HCT116 (cell line): ENCODE measurements at regions not wholly inside any gene's neighbourhood (a gene's known extent, or its start where the extent isn't known, plus 50 kb on each side); places are given as distances from the start of the nearest gene placed in this dataset.

Experiments used
- ATAC-seq: fragments of 200-7000 bp; cut with Tn5 transposase; 2 replicates; pipeline ENCODE4 v1.9.1; 2020; ENCODE audit warnings: mild to moderate bottlenecking, moderate library complexity
- BruUV-seq: library from RNA; stranded (reverse); fragments of 400-500 nt; replicated peaks from 2 replicates; lab custom pipeline; 2021; lab: Mats Ljungman, UMichigan
- CTCF ChIA-PET: fragments of 300-600 bp; sonication (Branson Sonifier 250); formaldehyde crosslinking; loops from one replicate; lab custom pipeline; 2021; ENCODE audit warnings: antibody characterized with exemption; lab: Charles Lee
- POLR2A ChIA-PET: fragments of 300-600, 350-600 bp; sonication (Branson Sonifier 250); formaldehyde crosslinking; loops from one replicate; lab custom pipeline; 2021; ENCODE audit warnings: antibody characterized with exemption; lab: Charles Lee
- RAD21 ChIA-PET, 2 experiments: fragments of 300-600 bp; sonication (Branson Sonifier 250); formaldehyde crosslinking; loops; one replicate each; lab custom pipeline; 2023; ENCODE audit warnings: low total read pairs in 2 of 2; ENCODE audit not compliant: uncharacterized antibody in 2 of 2, unreplicated experiment in 2 of 2, low non-redundant PET in 1 of 2; lab: Charles Lee
- DNase-seq: peaks from one replicate; pipeline ENCODE4 v3.0.0-alpha.2; 2010; ENCODE audit warnings: low read depth, low spot score
- H2AFZ ChIP-seq: fragments of 200-600 bp; shearing (Covaris generic), sonication (generic); 2 replicates; pipeline ENCODE4 v1.6.1; 2017; ENCODE audit warnings: low read depth, mixed run types, mixed read lengths, antibody characterized with exemption, low read length; ENCODE audit not compliant: poor library complexity, severe bottlenecking
- H3K27ac ChIP-seq: 2 replicates; pipeline ENCODE4 v1.5.1; 2012; ENCODE audit warnings: low read depth, low read length
- H3K27me3 ChIP-seq: fragments of 200-600 bp; sonication (generic); 2 replicates; pipeline ENCODE4 v1.6.1; 2016; ENCODE audit warnings: mixed run types, low read length, mixed read lengths; ENCODE audit not compliant: insufficient read depth
- H3K36me3 ChIP-seq, 2 experiments: fragments of 200-500 bp in 1 of 2; fragments of 200-600 bp in 1 of 2; sonication (Bioruptor generic) in 1 of 2; sonication (generic) in 1 of 2; 2 replicates each; pipeline versions ENCODE4 v1.5.1 to v1.6.1; 2014 to 2016; ENCODE audit warnings: low read length in 2 of 2, inconsistent platforms in 1 of 2, mixed read lengths in 1 of 2, mixed run types in 1 of 2; ENCODE audit not compliant: insufficient read depth in 2 of 2, control insufficient read depth in 1 of 2
- H3K4me1 ChIP-seq, 2 experiments: fragments of 200-600 bp in 1 of 2; sonication (generic) in 1 of 2; 2 replicates each; pipeline versions ENCODE4 v1.5.1 to v1.6.1; 2012 to 2017; ENCODE audit warnings: low read length in 2 of 2, inconsistent platforms in 1 of 2, mild to moderate bottlenecking in 1 of 2, mixed read lengths in 1 of 2, mixed run types in 1 of 2, moderate library complexity in 1 of 2; ENCODE audit not compliant: insufficient read depth in 2 of 2, control insufficient read depth in 1 of 2
- H3K4me2 ChIP-seq: fragments of 200-600 bp; sonication (generic); 2 replicates; pipeline ENCODE4 v1.6.1; 2017; ENCODE audit warnings: mixed run types, low read length, mixed read lengths
- H3K4me3 ChIP-seq, 2 experiments: fragments of 200-600 bp in 1 of 2; sonication (generic) in 1 of 2; replicated peaks in 1 of 2; 2 replicates each; pipeline ENCODE4 v1.5.1; 2011 to 2016; ENCODE audit warnings: low read length in 2 of 2, control low read depth in 1 of 2, low read depth in 1 of 2, mild to moderate bottlenecking in 1 of 2, mixed read lengths in 1 of 2, mixed run types in 1 of 2
- H3K79me2 ChIP-seq: fragments of 200-600 bp; sonication (generic); 2 replicates; pipeline ENCODE4 v1.6.1; 2017; ENCODE audit warnings: mild to moderate bottlenecking, mixed run types, low read length, moderate library complexity, mixed read lengths; ENCODE audit not compliant: insufficient read depth
- H3K9ac ChIP-seq: fragments of 200-600 bp; sonication (generic); 2 replicates; pipeline ENCODE4 v1.6.1; 2016; ENCODE audit warnings: low read length, mixed read lengths
- H3K9me2 ChIP-seq: fragments of 200-600 bp; sonication (generic), shearing (Covaris generic); 2 replicates; pipeline ENCODE4 v1.6.1; 2017; ENCODE audit warnings: mixed run types, mild to moderate bottlenecking, moderate library complexity; ENCODE audit not compliant: insufficient read depth
- H3K9me3 ChIP-seq, 2 experiments: fragments of 200-500 bp in 1 of 2; fragments of 200-600 bp in 1 of 2; sonication (Bioruptor generic) in 1 of 2; sonication (generic) in 1 of 2; 2 replicates each; pipeline ENCODE4 v1.6.1; 2014 to 2017; ENCODE audit warnings: low read length in 2 of 2, mixed read lengths in 2 of 2, inconsistent platforms in 1 of 2, low read depth in 1 of 2, mild to moderate bottlenecking in 1 of 2, mixed run types in 1 of 2, moderate library complexity in 1 of 2; ENCODE audit not compliant: control insufficient read depth in 1 of 2, insufficient read depth in 1 of 2
- H4K20me1 ChIP-seq: fragments of 200-600 bp; sonication (generic), shearing (Covaris generic); 2 replicates; pipeline ENCODE4 v1.6.1; 2017; ENCODE audit warnings: mixed run types, mild to moderate bottlenecking, moderate library complexity; ENCODE audit not compliant: insufficient read depth
- ATF3 ChIP-seq: IDR thresholded peaks from 2 replicates; pipeline ENCODE4 v1.6.1; 2012
- CBX3 ChIP-seq: IDR thresholded peaks from 2 replicates; pipeline ENCODE4 v1.6.1; 2012; ENCODE audit warnings: low read depth
- EGR1 ChIP-seq: IDR thresholded peaks from 2 replicates; pipeline ENCODE4 v1.6.1; 2012; ENCODE audit warnings: low read depth
- EZH2 ChIP-seq: fragments of 200-600 bp; sonication (generic); IDR thresholded peaks from 2 replicates; pipeline ENCODE4 v1.6.1; 2017; ENCODE audit warnings: antibody characterized with exemption, mixed run types
- EZH2phosphoT487 ChIP-seq: fragments of 200-600 bp; IDR thresholded peaks from 2 replicates; pipeline ENCODE4 v1.6.1; 2018; ENCODE audit warnings: antibody characterized with exemption, borderline replicate concordance
- FOSL1 ChIP-seq: IDR thresholded peaks from 2 replicates; pipeline ENCODE4 v1.6.1; 2012; ENCODE audit warnings: low read depth
- POLR2A ChIP-seq: IDR thresholded peaks from 2 replicates; pipeline ENCODE4 v1.7.0; 2011; ENCODE audit warnings: borderline replicate concordance; ENCODE audit not compliant: insufficient read depth, insufficient read length; ENCODE audit errors: extremely low read depth
- POLR2AphosphoS5 ChIP-seq: IDR thresholded peaks from 2 replicates; pipeline ENCODE4 v1.6.1; 2011; ENCODE audit warnings: mild to moderate bottlenecking, low read depth, low read length, moderate library complexity
- REST ChIP-seq: IDR thresholded peaks from 2 replicates; pipeline ENCODE4 v1.6.1; 2012; ENCODE audit warnings: low read depth
- SIN3A ChIP-seq: IDR thresholded peaks from 2 replicates; pipeline ENCODE4 v1.6.1; 2012; ENCODE audit warnings: low read depth
- SP1 ChIP-seq: IDR thresholded peaks from 2 replicates; pipeline ENCODE4 v1.6.1; 2012; ENCODE audit warnings: low read depth
- SRF ChIP-seq: IDR thresholded peaks from 2 replicates; pipeline ENCODE4 v1.6.1; 2012; ENCODE audit warnings: low read depth
- ZFX ChIP-seq: fragments of 450-650 bp; IDR thresholded peaks from 2 replicates; pipeline ENCODE4 v1.6.1; 2017
- ZNF274 ChIP-seq: fragments of 200-500 bp; sonication (Bioruptor generic); IDR thresholded peaks from 2 replicates; pipeline ENCODE4 v1.6.1; 2014; ENCODE audit warnings: mild to moderate bottlenecking, low read depth, low read length, inconsistent platforms
- intact Hi-C: fragments of 100-400 bp; cut with micrococcal nuclease; formaldehyde crosslinking; loops from 2 replicates; pipeline ENCODE4 v1.10.0; 2022
- TF ChIP-seq, protein P1 (sequence below): IDR thresholded peaks from 2 replicates; pipeline ENCODE4 v1.6.1; 2012
- TF ChIP-seq, protein P2 (sequence below): IDR thresholded peaks from 2 replicates; pipeline ENCODE4 v1.6.1; 2011; ENCODE audit warnings: mild to moderate bottlenecking, low read length, moderate library complexity; ENCODE audit not compliant: insufficient replicate concordance; ENCODE audit errors: extremely low read depth

DNA sequence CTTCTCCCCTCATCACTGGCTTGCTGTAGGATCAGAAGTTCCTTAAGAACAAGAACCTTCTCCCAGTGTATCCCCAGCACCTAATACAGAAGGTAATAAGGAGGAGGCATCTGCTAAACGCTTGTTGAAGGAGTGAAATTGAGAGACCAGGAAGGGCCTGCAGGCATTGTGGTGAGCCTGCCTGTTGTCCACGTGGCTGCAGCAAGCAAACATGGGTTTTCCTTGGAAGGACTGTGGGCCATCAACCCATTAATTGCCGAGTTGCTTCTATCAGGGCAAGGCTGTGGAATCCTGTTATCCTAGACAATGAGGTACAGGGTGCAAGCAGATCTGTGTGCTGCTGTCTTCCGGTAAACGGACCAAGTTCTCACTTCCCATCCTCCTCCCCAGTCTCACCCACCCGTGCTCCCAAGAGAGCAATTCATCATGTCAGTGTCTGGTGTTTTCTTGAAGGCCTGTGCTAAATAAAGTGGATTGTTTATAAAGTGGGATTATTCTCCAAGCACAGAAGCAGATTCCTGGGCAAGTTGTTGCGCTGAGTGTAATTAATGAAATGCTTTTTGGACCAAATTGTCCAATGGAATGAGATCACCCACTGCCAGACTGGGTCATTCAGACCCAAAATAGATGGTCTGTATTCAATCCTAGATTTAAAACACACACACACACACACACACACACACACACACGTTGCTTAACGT is 164.6 kb upstream of the CDYL start:
- H3K9me2 ChIP-seq = no peaks in the 10 kb centered on the region
- intact Hi-C loops = no loop called here
- RAD21 ChIA-PET = no interaction called here
- no TSS peak for BruUV-seq
- DNase-seq (no peak), ATAC-seq (no peak)
- no peak overlapping the region for H3K9ac ChIP-seq
- peaks cover 22% of the 10 kb centered on the region; the same call in 1 of the 2 replicates for H3K27me3 ChIP-seq
- no peaks in the 10 kb centered on the region for H3K9me3 ChIP-seq
- CTCF ChIA-PET = no interaction called here
- H3K4me3 ChIP-seq = no peak overlapping the region
- H2AFZ ChIP-seq = no peak overlapping the region
- H3K27ac ChIP-seq = no peak overlapping the region
- H4K20me1 ChIP-seq = no peaks in the 10 kb centered on the region
- H3K79me2 ChIP-seq = no peaks in the 10 kb centered on the region
- H3K4me1 ChIP-seq = peaks cover 12 to 17% of the 10 kb centered on the region in 2 experiments; a peak in 3 of 4 replicates
- POLR2A ChIA-PET = no interaction called here
- H3K36me3 ChIP-seq = no peaks in the 10 kb centered on the region
- H3K4me2 ChIP-seq = no peak overlapping the region
- TF ChIP-seq POLR2AphosphoS5 = no peak
- TF ChIP-seq REST = no peak
- TF ChIP-seq ZFX = no peak
- no peak for TF ChIP-seq CBX3
- TF ChIP-seq SIN3A = no peak
- no peak for TF ChIP-seq SRF
- TF ChIP-seq POLR2A = no peak
- no peak for TF ChIP-seq EZH2
- TF ChIP-seq EZH2phosphoT487 = no peak
- no peak for TF ChIP-seq FOSL1
- TF ChIP-seq SP1 = no peak
- TF ChIP-seq, protein P1, sequence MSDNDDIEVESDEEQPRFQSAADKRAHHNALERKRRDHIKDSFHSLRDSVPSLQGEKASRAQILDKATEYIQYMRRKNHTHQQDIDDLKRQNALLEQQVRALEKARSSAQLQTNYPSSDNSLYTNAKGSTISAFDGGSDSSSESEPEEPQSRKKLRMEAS = no peak
- TF ChIP-seq, protein P2, sequence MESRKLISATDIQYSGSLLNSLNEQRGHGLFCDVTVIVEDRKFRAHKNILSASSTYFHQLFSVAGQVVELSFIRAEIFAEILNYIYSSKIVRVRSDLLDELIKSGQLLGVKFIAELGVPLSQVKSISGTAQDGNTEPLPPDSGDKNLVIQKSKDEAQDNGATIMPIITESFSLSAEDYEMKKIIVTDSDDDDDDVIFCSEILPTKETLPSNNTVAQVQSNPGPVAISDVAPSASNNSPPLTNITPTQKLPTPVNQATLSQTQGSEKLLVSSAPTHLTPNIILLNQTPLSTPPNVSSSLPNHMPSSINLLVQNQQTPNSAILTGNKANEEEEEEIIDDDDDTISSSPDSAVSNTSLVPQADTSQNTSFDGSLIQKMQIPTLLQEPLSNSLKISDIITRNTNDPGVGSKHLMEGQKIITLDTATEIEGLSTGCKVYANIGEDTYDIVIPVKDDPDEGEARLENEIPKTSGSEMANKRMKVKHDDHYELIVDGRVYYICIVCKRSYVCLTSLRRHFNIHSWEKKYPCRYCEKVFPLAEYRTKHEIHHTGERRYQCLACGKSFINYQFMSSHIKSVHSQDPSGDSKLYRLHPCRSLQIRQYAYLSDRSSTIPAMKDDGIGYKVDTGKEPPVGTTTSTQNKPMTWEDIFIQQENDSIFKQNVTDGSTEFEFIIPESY = no peak
- no peak for TF ChIP-seq EGR1
- no peak for TF ChIP-seq ZNF274
- TF ChIP-seq ATF3 = no peak
